A673 (cell line): ENCODE measurements at regions not wholly inside any gene's neighbourhood (a gene's known extent, or its start where the extent isn't known, plus 50 kb on each side); places are given as distances from the start of the nearest gene placed in this dataset.

ENCODE experiments used
- BruUV-seq: library from RNA; stranded (reverse); fragments of 400-500 nt; replicated peaks from 2 replicates; lab custom pipeline; 2021; lab: Mats Ljungman, UMichigan
- CTCF ChIA-PET: fragments of 300-600 bp; sonication (Branson Sonifier 250); formaldehyde crosslinking; loops from one replicate; lab custom pipeline; 2022; ENCODE audit warnings: antibody characterized with exemption; lab: Charles Lee
- POLR2A ChIA-PET: fragments of 300-600 bp; sonication (Branson Sonifier 250); formaldehyde crosslinking; loops from one replicate; lab custom pipeline; 2022; ENCODE audit warnings: antibody characterized with exemption; ENCODE audit not compliant: low non-redundant PET; lab: Charles Lee
- DNase-seq: peaks from one replicate; pipeline ENCODE4 v3.0.0-alpha.2; 2015; ENCODE audit warnings: low spot score
- H3K27ac ChIP-seq: fragments of 200-600 bp; sonication (generic); 2 replicates; pipeline ENCODE4 v1.5.1; 2016; ENCODE audit warnings: mixed run types, low read depth, mild to moderate bottlenecking, mixed read lengths, antibody characterized with exemption, low read length; ENCODE audit not compliant: poor library complexity, severe bottlenecking
- H3K27me3 ChIP-seq: fragments of 200-600 bp; sonication (generic); replicated peaks from 2 replicates; pipeline ENCODE4 v1.6.1; 2017; ENCODE audit warnings: mixed run types, low read depth, mild to moderate bottlenecking, mixed read lengths, antibody characterized with exemption, low read length; ENCODE audit not compliant: insufficient read depth, poor library complexity
- H3K36me3 ChIP-seq: fragments of 200-600 bp; sonication (generic); 2 replicates; pipeline ENCODE4 v1.6.1; 2016; ENCODE audit warnings: mixed run types, mild to moderate bottlenecking, mixed read lengths, antibody characterized with exemption, low read length; ENCODE audit not compliant: insufficient read depth, poor library complexity, severe bottlenecking
- H3K4me1 ChIP-seq: fragments of 200-600 bp; sonication (generic); 2 replicates; pipeline ENCODE4 v1.6.1; 2017; ENCODE audit warnings: mixed run types, mild to moderate bottlenecking, mixed read lengths, antibody characterized with exemption, low read length; ENCODE audit not compliant: insufficient read depth, poor library complexity, severe bottlenecking
- H3K4me3 ChIP-seq: fragments of 200-600 bp; sonication (generic); 2 replicates; pipeline ENCODE4 v1.5.1; 2016; ENCODE audit warnings: low read depth, mixed run types, mild to moderate bottlenecking, mixed read lengths, low read length; ENCODE audit not compliant: poor library complexity, severe bottlenecking
- H3K9me3 ChIP-seq: fragments of 200-600 bp; sonication (generic); 2 replicates; pipeline ENCODE4 v1.6.1; 2016; ENCODE audit warnings: mixed run types, low read depth, mild to moderate bottlenecking, mixed read lengths, antibody characterized with exemption, low read length; ENCODE audit not compliant: poor library complexity, severe bottlenecking
- EZH2 ChIP-seq: fragments of 200-600 bp; sonication (generic); IDR thresholded peaks from 2 replicates; pipeline ENCODE4 v1.6.1; 2017; ENCODE audit warnings: borderline replicate concordance, low read depth, mild to moderate bottlenecking, mixed read lengths, antibody characterized with exemption, low read length; ENCODE audit not compliant: poor library complexity, severe bottlenecking
- intact Hi-C: fragments of 100-400 bp; cut with micrococcal nuclease; formaldehyde crosslinking; loops from one replicate; pipeline ENCODE4 v1.10.0; 2022; ENCODE audit not compliant: unreplicated experiment
- TF ChIP-seq, protein P1 (sequence below): fragments of 300-800, 200-600 bp; sonication (generic); conservative IDR thresholded peaks from 2 replicates; pipeline ENCODE4 v1.5.1; 2017; ENCODE audit warnings: low read depth, mild to moderate bottlenecking, antibody characterized with exemption, low read length, moderate library complexity, mixed read lengths

DNA sequence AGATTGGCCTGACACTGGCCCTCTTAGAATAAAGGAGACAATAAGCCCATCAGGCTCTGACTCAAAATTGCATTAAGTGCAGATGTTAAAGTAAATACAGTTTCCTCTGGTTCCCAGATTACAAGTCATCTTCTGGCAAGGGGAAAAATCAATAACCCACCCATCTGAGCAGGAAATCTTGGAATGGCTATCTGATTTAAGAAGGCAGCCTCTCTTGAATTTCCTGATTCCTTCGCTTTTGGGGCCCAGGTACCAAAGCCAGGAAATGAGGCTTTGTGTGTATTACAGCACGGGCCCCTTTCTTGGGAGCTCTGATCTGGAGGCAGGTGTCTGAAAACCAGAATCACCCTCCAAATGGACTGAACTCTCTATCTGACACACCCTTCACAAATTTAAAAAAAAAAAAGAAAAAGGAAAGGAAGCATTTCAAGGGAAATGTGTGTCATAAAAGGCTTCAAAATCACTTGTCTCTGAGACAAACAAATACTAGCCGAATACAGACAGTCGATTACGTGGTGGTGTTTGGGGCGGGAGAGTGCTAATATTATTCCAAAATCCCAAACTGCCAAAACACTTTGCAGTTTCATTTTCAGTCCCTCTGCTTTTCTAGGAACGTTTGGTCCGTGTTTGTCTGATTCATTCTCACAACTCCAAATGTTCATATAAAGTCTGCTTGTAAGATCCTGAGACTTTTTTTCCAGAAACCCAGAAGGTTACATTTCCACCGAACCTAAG lies 240.9 kb upstream of the CAMK1G start:
- no TSS peak for BruUV-seq

DNA sequence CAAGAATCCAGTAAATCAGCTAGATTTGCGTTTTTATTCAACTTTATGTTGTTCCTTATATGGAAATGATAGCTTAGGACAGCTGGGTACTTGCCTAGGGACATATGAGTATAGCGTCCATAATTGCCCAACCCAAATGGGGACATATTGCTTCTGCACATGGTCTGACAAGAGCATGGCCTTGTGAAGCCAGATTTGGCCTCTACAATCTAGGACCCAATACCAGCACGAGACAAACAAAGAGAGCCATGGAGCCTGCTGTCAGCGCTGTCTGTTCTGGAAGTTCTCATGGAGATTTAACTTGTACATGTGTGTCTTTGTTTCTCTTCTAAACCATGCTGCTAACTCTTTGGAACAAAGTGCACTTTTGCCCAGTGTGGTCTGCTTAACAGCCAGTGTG lies 240.0 kb upstream of the CAMK1G start:
- CTCF ChIA-PET: no interaction called here
- H3K27me3 ChIP-seq: peaks cover 53% of the 10 kb centered on the region
- no peaks in the 10 kb centered on the region for H3K4me1 ChIP-seq
- no peaks in the 10 kb centered on the region for H3K9me3 ChIP-seq
- no peak for DNase-seq
- no peak overlapping the region for H3K4me3 ChIP-seq
- H3K36me3 ChIP-seq: no peaks in the 10 kb centered on the region
- no TSS peak for BruUV-seq
- intact Hi-C loops: no loop called here
- POLR2A ChIA-PET: no interaction called here
- TF ChIP-seq, protein P1, sequence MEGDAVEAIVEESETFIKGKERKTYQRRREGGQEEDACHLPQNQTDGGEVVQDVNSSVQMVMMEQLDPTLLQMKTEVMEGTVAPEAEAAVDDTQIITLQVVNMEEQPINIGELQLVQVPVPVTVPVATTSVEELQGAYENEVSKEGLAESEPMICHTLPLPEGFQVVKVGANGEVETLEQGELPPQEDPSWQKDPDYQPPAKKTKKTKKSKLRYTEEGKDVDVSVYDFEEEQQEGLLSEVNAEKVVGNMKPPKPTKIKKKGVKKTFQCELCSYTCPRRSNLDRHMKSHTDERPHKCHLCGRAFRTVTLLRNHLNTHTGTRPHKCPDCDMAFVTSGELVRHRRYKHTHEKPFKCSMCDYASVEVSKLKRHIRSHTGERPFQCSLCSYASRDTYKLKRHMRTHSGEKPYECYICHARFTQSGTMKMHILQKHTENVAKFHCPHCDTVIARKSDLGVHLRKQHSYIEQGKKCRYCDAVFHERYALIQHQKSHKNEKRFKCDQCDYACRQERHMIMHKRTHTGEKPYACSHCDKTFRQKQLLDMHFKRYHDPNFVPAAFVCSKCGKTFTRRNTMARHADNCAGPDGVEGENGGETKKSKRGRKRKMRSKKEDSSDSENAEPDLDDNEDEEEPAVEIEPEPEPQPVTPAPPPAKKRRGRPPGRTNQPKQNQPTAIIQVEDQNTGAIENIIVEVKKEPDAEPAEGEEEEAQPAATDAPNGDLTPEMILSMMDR: no peak
- TF ChIP-seq EZH2: no peak
- H3K27ac ChIP-seq: no peak overlapping the region

More for the DNA sequence above, 240.9 kb upstream of the CAMK1G start:
- H3K36me3 ChIP-seq: no peaks in the 10 kb centered on the region
- H3K4me3 ChIP-seq: no peak overlapping the region
- no peaks in the 10 kb centered on the region for H3K4me1 ChIP-seq
- ChIA-PET CTCF (interaction anchor here (0.5 to 0.6 kb wide), 2 partner anchors 10 to 95 kb away, joined by 3 to 4 read pairs; no protein-coding TSS in a partner anchor), POLR2A (no interaction called here)
- no peak overlapping the region for H3K27ac ChIP-seq
- intact Hi-C loops: no loop called here
- peaks cover 62% of the 10 kb centered on the region for H3K27me3 ChIP-seq
- DNase-seq: no peak
- H3K9me3 ChIP-seq: no peaks in the 10 kb centered on the region
- TF ChIP-seq EZH2: no peak
- TF ChIP-seq, protein P1: no peak

DNA sequence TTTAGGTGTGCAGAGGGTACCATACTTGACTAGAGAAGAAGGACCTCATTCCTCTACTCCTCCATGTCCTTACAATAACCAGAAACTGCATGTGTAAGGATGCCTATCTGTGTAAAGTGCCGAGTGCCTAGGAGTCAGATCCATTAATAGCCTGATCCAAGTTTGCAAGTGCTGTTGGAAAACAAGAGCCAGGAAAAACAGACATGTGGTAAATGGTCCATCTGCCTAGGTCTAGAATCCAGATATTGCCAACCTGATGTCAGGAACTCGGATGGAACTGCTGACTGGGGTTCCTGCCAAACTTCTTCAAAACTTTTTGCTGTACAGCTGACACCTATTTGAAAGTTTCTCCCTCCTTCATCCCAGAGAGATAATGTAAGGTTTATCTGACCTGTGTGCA lies 239.4 kb upstream of the CAMK1G start:
- Histone ChIP-seq H3K4me1 (no peaks in the 10 kb centered on the region), H3K27me3 (peaks cover 46% of the 10 kb centered on the region), H3K4me3 (no peak overlapping the region), H3K36me3 (no peaks in the 10 kb centered on the region), H3K27ac (no peak overlapping the region), H3K9me3 (no peaks in the 10 kb centered on the region)
- POLR2A ChIA-PET: no interaction called here
- intact Hi-C loops: no loop called here
- CTCF ChIA-PET: no interaction called here
- DNase-seq: no peak
- TF ChIP-seq, protein P1: no peak
- TF ChIP-seq EZH2: no peak
- no TSS peak for BruUV-seq
